ENCODE measurements at regions not wholly inside any gene's neighbourhood (a gene's known extent, or its start where the extent isn't known, plus 50 kb on each side); places are given as distances from the start of the nearest gene placed in this dataset.

GRCh38 chr5:86526811-86527348, 90.9 kb upstream of the COX7C start (continued):
- TF ChIP-seq DMAP1 (CRISPR knock-in tag; IDR thresholded peaks at IDR 0.05) (no peak), ZNF180 (CRISPR knock-in tag; IDR thresholded peaks at IDR 0.05; ENCODE audit: borderline replicate concordance, low read depth) (no peak), NFE2 (CRISPR knock-in tag; IDR thresholded peaks at IDR 0.05) (no peak), ZBTB7B (CRISPR knock-in tag; IDR thresholded peaks at IDR 0.05) (no peak), GLI4 (CRISPR knock-in tag; IDR thresholded peaks at IDR 0.05; ENCODE audit: borderline replicate concordance) (no peak), SNAPC5 (CRISPR knock-in tag; IDR thresholded peaks at IDR 0.05; ENCODE audit: borderline replicate concordance) (no peak)

GRCh38 chr5:86532429-86532828, 85.3 kb upstream of the COX7C start:
- Histone ChIP-seq H3K27me3 (ENCODE audit: control insufficient read depth in 1 of 2, insufficient read depth in 2 of 2, low read length in 2 of 2) (no peaks in the 10 kb centered on the region), H3K9ac (ENCODE audit: insufficient read depth, low read depth, low read length) (no peak overlapping the region), H3K4me2 (ENCODE audit: low read depth, low read length) (no peak overlapping the region), H3K4me3 (replicated peaks in 1 of 3; ENCODE audit: insufficient read depth in 1 of 3, low read depth in 2 of 3, low read length in 3 of 3) (no peak overlapping the region), H3K27ac (ENCODE audit: extremely low read length, insufficient read depth, low read length) (no peak overlapping the region), H3K79me2 (ENCODE audit: insufficient read depth, low read length) (no peaks in the 10 kb centered on the region), H4K20me1 (ENCODE audit: insufficient read depth, low read length) (no peaks in the 10 kb centered on the region), H3K9me3 (ENCODE audit: low read length) (no peaks in the 10 kb centered on the region), H3K4me1 (ENCODE audit: insufficient read depth, low read length) (no peaks in the 10 kb centered on the region), H3K36me3 (replicated peaks in 1 of 2; ENCODE audit: control insufficient read depth in 1 of 2, insufficient read depth in 2 of 2, low read length in 2 of 2) (no peaks in the 10 kb centered on the region), H2AFZ (ENCODE audit: low read length) (no peak overlapping the region)
- POLR2A ChIA-PET: no interaction called here
- FAIRE-seq (no peak), DNase-seq (ENCODE audit: low spot score) (no peak), ATAC-seq (no peak)
- in situ Hi-C loops (cut with HindIII; ENCODE audit: extremely low pct_ligation_motif_present, low pct_unique_long_range_greater_than_20kb): no loop called here
- 23% methylated on average over 2 of the region's 2 CpGs for WGBS (ENCODE audit: low lambda C conversion rate)
- CTCF ChIA-PET (ENCODE audit: low intra/inter-chr PET ratio, low total read pairs): no interaction called here
- no TSS peak for BruUV-seq (replicated peaks)
- no peak for TF ChIP-seq ZNF121 (CRISPR knock-in tag; IDR thresholded peaks at IDR 0.05)
- intact Hi-C loops (cut with micrococcal nuclease; ENCODE audit: unreplicated experiment): no loop called here

- FAIRE-seq (no peak), ATAC-seq (no peak), DNase-seq (ENCODE audit: low spot score) (no peak)
- Histone ChIP-seq H3K9me3 (ENCODE audit: low read length) (no peaks in the 10 kb centered on the region), H3K36me3 (replicated peaks in 1 of 2; ENCODE audit: control insufficient read depth in 1 of 2, insufficient read depth in 2 of 2, low read length in 2 of 2) (no peaks in the 10 kb centered on the region), H4K20me1 (ENCODE audit: insufficient read depth, low read length) (no peaks in the 10 kb centered on the region), H3K9ac (ENCODE audit: insufficient read depth, low read depth, low read length) (no peak overlapping the region), H3K27ac (ENCODE audit: extremely low read length, insufficient read depth, low read length) (no peak overlapping the region), H3K4me2 (ENCODE audit: low read depth, low read length) (no peak overlapping the region), H2AFZ (ENCODE audit: low read length) (no peak overlapping the region), H3K27me3 (ENCODE audit: control insufficient read depth in 1 of 2, insufficient read depth in 2 of 2, low read length in 2 of 2) (no peaks in the 10 kb centered on the region), H3K79me2 (ENCODE audit: insufficient read depth, low read length) (no peaks in the 10 kb centered on the region), H3K4me3 (replicated peaks in 1 of 3; ENCODE audit: insufficient read depth in 1 of 3, low read depth in 2 of 3, low read length in 3 of 3) (no peak overlapping the region), H3K4me1 (ENCODE audit: insufficient read depth, low read length) (no peaks in the 10 kb centered on the region)
- no TSS peak for BruUV-seq (replicated peaks)
- CTCF ChIA-PET (ENCODE audit: low intra/inter-chr PET ratio, low total read pairs): no interaction called here
- 45% methylated on average over 3 of the region's 3 CpGs for WGBS (ENCODE audit: low lambda C conversion rate)
- in situ Hi-C loops (cut with HindIII; ENCODE audit: extremely low pct_ligation_motif_present, low pct_unique_long_range_greater_than_20kb): no loop called here
- intact Hi-C loops (cut with micrococcal nuclease; ENCODE audit: unreplicated experiment): no loop called here
- TF ChIP-seq ETS1 (CRISPR knock-in tag; IDR thresholded peaks at IDR 0.05): no peak
- TF ChIP-seq ZNF331 (CRISPR knock-in tag; IDR thresholded peaks at IDR 0.05): no peak
- POLR2A ChIA-PET: no interaction called here
Measured at GRCh38 chr5:86536396-86536795, 81.3 kb upstream of the COX7C start.

All from HepG2 (cell line).